ENCODE measurements at regions not wholly inside any gene's neighbourhood (a gene's known extent, or its start where the extent isn't known, plus 50 kb on each side); places are given as distances from the start of the nearest gene placed in this dataset.

DNA sequence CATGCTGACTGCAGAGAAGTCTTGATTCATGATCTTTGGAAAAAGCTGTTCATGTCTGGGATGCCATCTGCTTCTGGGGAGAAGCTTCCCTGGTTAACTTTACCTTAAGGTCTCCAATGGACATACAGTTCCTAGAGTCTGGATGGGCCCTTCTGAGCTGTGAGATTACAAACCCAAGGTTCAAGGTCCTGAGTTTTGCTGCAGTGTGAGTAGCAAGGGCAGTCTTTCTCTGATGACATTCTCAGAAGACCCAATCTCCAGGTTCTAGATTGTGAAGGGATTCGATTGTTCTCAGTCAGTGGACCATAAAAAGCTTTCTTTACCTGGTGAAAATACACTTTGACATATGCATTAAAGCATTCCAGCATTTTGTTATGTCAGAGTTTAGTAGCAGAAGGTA, 179.2 kb downstream of the AASDH start:
- Histone ChIP-seq H2BK5ac (ENCODE audit: low read depth, low read length) (no peak overlapping the region), H2BK120ac (replicated peaks; ENCODE audit: low read depth, low read length) (no peak overlapping the region), H4K8ac (ENCODE audit: extremely low read depth, insufficient read depth, low read length) (no peak overlapping the region), H2AFZ (ENCODE audit: low read length) (no peak overlapping the region), H4K5ac (ENCODE audit: insufficient read length, low read depth, low read length) (no peak overlapping the region), H4K20me1 (replicated peaks in 1 of 2; ENCODE audit: control insufficient read depth in 1 of 2, insufficient read depth in 2 of 2, low read length in 2 of 2) (peaks cover 10 to 17% of the 10 kb centered on the region in 2 experiments), H3K27ac (ENCODE audit: low read depth, low read length) (no peak overlapping the region), H3K4me2 (ENCODE audit: insufficient read depth in 1 of 2, low read depth in 2 of 2, low read length in 2 of 2) (no peak overlapping the region), H3K4me1 (replicated peaks in 1 of 4; ENCODE audit: control insufficient read depth in 3 of 4, insufficient read depth in 4 of 4, low read length in 3 of 4) (peaks cover 0 to 3% (median under 1%) of the 10 kb centered on the region in 4 experiments; a peak in 4 of 7 replicates), H2BK12ac (ENCODE audit: low read depth, low read length) (no peak overlapping the region), H3K9me3 (ENCODE audit: insufficient read depth in 2 of 2, low read depth in 1 of 2, low read length in 1 of 2) (no peaks in the 10 kb centered on the region), H3K9ac (replicated peaks in 1 of 4; ENCODE audit: extremely low read depth in 1 of 4, low read depth in 3 of 4, low read length in 3 of 4) (no peak overlapping the region), H2BK15ac (ENCODE audit: low read length) (no peak overlapping the region), H4K91ac (replicated peaks; ENCODE audit: insufficient read length, low read length) (no peak overlapping the region), H3K14ac (ENCODE audit: insufficient read length) (no peak overlapping the region), H3K23ac (ENCODE audit: insufficient read length) (no peak overlapping the region), H3K4ac (replicated peaks; ENCODE audit: insufficient read length, low read depth, low read length) (no peak overlapping the region), H3K36me3 (ENCODE audit: control insufficient read depth in 2 of 4, insufficient read depth in 4 of 4, low read length in 3 of 4) (peaks cover 0 to 4% (median 0%) of the 10 kb centered on the region in 4 experiments; a peak in 2 of 8 replicates), H3K79me1 (ENCODE audit: low read depth, low read length) (no peaks in the 10 kb centered on the region), H3K56ac (replicated peaks; ENCODE audit: insufficient read length, low read depth, low read length) (no peak overlapping the region), H3K4me3 (ENCODE audit: extremely low read depth in 1 of 4, insufficient read depth in 2 of 4, low read depth in 3 of 4, low read length in 4 of 4) (no peak overlapping the region), H2BK20ac (ENCODE audit: low read length) (no peak overlapping the region), H2AK5ac (ENCODE audit: low read depth, low read length) (no peak overlapping the region), H3K23me2 (ENCODE audit: low read depth, low read length) (no peaks in the 10 kb centered on the region), H3K79me2 (ENCODE audit: control insufficient read depth in 1 of 2, insufficient read depth in 2 of 2, low read length in 2 of 2) (no peaks in the 10 kb centered on the region), H3K27me3 (replicated peaks in 1 of 4; ENCODE audit: control insufficient read depth in 3 of 4, extremely low read depth in 1 of 4, insufficient read depth in 3 of 4, low read length in 3 of 4) (peaks cover 21 to 57% (median 42%) of the 10 kb centered on the region in 4 experiments), H3K18ac (ENCODE audit: extremely low read depth, low read length) (no peak overlapping the region)
- POLR2A ChIA-PET (ENCODE audit: partially characterized antibody) = no interaction called here
- CTCF ChIA-PET (ENCODE audit: partially characterized antibody) = no interaction called here
- DNase-seq (ENCODE audit: low read depth in 1 of 2, low spot score in 2 of 2) (no peak), FAIRE-seq (no peak)
- WGBS, 2 experiments (ENCODE audit: extremely low coverage in 1 of 2, insufficient coverage in 1 of 2, insufficient read length in 1 of 2, insufficient replicate concordance in 2 of 2, low coverage in 1 of 2, low lambda C conversion rate in 2 of 2, missing lambda C conversion rate in 1 of 2) = 35% methylated on average over 1 of the region's 1 CpG; no CpG with 5 or more reads in 1 of the 2 experiments
- TF ChIP-seq SIN3A (conservative IDR thresholded peaks at IDR 0.05 in 1 of 2, IDR thresholded peaks at IDR 0.05 in 1 of 2; ENCODE audit: low read depth in 1 of 2, low read length in 2 of 2) = no peak
- no peak for TF ChIP-seq NANOG (IDR thresholded peaks at IDR 0.05; ENCODE audit: insufficient read depth, low read depth, low read length, poor library complexity, severe bottlenecking)
- TF ChIP-seq EP300 (IDR thresholded peaks at IDR 0.05; ENCODE audit: borderline replicate concordance in 1 of 2, low read depth in 2 of 2, low read length in 2 of 2) = no peak
- no peak for TF ChIP-seq HDAC2 (IDR thresholded peaks at IDR 0.05; ENCODE audit: borderline replicate concordance in 1 of 2, low read depth in 2 of 2, low read length in 2 of 2)
- TF ChIP-seq RAD21 (IDR thresholded peaks at IDR 0.05 in 1 of 2, conservative IDR thresholded peaks at IDR 0.05 in 1 of 2; ENCODE audit: low read depth in 2 of 2, low read length in 2 of 2) = no peak
- TF ChIP-seq, protein P1, sequence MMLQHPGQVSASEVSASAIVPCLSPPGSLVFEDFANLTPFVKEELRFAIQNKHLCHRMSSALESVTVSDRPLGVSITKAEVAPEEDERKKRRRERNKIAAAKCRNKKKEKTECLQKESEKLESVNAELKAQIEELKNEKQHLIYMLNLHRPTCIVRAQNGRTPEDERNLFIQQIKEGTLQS (IDR thresholded peaks at IDR 0.05; ENCODE audit: insufficient read depth, low read depth, low read length) = no peak
- TF ChIP-seq MAFK (IDR thresholded peaks at IDR 0.05; ENCODE audit: low read depth, low read length) = no peak
- no peak for TF ChIP-seq SIX5 (IDR thresholded peaks at IDR 0.05; ENCODE audit: low read depth, low read length)
- TF ChIP-seq, protein P2, sequence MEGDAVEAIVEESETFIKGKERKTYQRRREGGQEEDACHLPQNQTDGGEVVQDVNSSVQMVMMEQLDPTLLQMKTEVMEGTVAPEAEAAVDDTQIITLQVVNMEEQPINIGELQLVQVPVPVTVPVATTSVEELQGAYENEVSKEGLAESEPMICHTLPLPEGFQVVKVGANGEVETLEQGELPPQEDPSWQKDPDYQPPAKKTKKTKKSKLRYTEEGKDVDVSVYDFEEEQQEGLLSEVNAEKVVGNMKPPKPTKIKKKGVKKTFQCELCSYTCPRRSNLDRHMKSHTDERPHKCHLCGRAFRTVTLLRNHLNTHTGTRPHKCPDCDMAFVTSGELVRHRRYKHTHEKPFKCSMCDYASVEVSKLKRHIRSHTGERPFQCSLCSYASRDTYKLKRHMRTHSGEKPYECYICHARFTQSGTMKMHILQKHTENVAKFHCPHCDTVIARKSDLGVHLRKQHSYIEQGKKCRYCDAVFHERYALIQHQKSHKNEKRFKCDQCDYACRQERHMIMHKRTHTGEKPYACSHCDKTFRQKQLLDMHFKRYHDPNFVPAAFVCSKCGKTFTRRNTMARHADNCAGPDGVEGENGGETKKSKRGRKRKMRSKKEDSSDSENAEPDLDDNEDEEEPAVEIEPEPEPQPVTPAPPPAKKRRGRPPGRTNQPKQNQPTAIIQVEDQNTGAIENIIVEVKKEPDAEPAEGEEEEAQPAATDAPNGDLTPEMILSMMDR (IDR thresholded peaks at IDR 0.05; ENCODE audit: control extremely low read depth in 1 of 3, insufficient read depth in 1 of 3, low read depth in 1 of 3, low read length in 3 of 3) = no peak
